Lower leg skin (tissue), 3 donors: ENCODE measurements at regions not wholly inside any gene's neighbourhood (a gene's known extent, or its start where the extent isn't known, plus 50 kb on each side); places are given as distances from the start of the nearest gene placed in this dataset.

Source experiments
- POLR2A ChIP-seq, 2 donors: fragments of 450-650 bp; IDR thresholded peaks; one replicate each; pipeline ENCODE4 v1.6.1; 2016 to 2017; ENCODE audit warnings: antibody characterized with exemption in 2 of 2, mild to moderate bottlenecking in 1 of 2, moderate library complexity in 1 of 2
- TF ChIP-seq, protein P1 (sequence below), 3 donors: fragments of 450-650 bp; IDR thresholded peaks; one replicate each; pipeline ENCODE4 v1.5.1; 2016; ENCODE audit warnings: antibody characterized with exemption in 3 of 3, mild to moderate bottlenecking in 3 of 3, moderate library complexity in 2 of 3

DNA sequence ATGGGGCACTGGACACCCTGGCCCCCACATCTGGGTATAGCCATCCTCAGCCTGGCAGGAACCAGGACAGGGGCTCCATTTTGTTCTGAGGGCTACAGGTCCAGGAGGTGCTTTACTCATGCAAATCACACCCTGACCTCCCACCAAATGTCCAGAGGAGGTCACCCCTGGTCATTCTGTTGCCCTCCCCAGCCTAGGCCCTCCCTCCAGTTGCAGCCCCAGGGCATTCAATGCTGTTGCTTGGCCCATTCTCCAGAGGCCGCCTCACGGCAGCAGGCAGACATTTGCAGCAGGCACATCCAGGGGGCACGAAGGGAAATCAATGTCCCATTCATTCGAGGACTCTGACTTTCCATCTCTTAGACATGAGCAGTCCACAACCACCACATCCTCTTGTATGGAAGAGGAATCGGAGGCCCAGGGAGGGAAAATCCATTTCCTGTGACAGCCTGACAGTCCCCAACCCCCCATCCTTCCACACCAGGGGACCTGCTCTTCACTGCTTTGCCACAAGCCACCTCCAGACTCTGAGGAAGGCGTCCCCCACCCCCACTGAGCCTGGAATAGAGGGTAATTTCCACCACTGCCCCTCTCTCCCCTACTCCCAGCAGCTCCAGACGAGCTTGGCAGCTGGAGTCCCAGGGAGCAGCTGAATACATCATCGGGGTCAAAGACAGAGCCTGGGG lies 76.2 kb upstream of the UNC5B start:
- TF ChIP-seq, protein P1, sequence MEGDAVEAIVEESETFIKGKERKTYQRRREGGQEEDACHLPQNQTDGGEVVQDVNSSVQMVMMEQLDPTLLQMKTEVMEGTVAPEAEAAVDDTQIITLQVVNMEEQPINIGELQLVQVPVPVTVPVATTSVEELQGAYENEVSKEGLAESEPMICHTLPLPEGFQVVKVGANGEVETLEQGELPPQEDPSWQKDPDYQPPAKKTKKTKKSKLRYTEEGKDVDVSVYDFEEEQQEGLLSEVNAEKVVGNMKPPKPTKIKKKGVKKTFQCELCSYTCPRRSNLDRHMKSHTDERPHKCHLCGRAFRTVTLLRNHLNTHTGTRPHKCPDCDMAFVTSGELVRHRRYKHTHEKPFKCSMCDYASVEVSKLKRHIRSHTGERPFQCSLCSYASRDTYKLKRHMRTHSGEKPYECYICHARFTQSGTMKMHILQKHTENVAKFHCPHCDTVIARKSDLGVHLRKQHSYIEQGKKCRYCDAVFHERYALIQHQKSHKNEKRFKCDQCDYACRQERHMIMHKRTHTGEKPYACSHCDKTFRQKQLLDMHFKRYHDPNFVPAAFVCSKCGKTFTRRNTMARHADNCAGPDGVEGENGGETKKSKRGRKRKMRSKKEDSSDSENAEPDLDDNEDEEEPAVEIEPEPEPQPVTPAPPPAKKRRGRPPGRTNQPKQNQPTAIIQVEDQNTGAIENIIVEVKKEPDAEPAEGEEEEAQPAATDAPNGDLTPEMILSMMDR (IDR thresholded peaks at IDR 0.05): no peak
- no peak for TF ChIP-seq POLR2A (IDR thresholded peaks at IDR 0.05)
